Fibroblast of pulmonary artery (primary cell): ENCODE measurements at regions not wholly inside any gene's neighbourhood (a gene's known extent, or its start where the extent isn't known, plus 50 kb on each side); places are given as distances from the start of the nearest gene placed in this dataset.
"Not testable (repeated sequence)": the region's sequence is repeated elsewhere in the genome, so short reads cannot be mapped to it uniquely, and the experiment has no call there.

ENCODE experiments used
- DNase-seq: peaks from one replicate; pipeline ENCODE4 v3.0.0-alpha.2; 2010; ENCODE audit warnings: low read depth
- H3K4me3 ChIP-seq: replicated peaks from 2 replicates; pipeline ENCODE4 v1.5.1; 2011; ENCODE audit warnings: low read depth, mild to moderate bottlenecking, control low read depth, low read length, moderate library complexity
- TF ChIP-seq, protein P1 (sequence below): IDR thresholded peaks from 2 replicates; pipeline ENCODE4 v1.5.1; 2011; ENCODE audit warnings: mild to moderate bottlenecking, control low read depth, low read length, inconsistent platforms; ENCODE audit errors: missing control alignments

DNA sequence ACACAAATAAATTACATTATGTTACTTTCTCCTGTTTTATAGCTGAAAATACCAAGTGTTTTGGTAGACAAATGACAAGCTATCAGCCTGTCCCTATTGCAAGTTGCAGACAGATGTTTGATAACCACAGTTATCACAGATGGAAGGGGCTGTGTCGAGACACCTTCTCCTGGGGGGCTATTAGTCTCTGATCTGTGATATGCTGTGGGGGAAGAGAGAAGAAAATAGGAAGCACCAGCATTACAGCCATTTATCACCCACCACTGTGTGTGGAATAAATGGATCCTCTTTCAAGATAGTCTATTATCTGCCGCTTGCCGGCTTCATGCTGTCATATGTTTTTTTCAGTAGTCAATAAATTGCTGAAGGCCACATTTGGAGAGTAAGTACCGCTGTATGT lies 597.2 kb upstream of the ADARB2 start:
- TF ChIP-seq, protein P1, sequence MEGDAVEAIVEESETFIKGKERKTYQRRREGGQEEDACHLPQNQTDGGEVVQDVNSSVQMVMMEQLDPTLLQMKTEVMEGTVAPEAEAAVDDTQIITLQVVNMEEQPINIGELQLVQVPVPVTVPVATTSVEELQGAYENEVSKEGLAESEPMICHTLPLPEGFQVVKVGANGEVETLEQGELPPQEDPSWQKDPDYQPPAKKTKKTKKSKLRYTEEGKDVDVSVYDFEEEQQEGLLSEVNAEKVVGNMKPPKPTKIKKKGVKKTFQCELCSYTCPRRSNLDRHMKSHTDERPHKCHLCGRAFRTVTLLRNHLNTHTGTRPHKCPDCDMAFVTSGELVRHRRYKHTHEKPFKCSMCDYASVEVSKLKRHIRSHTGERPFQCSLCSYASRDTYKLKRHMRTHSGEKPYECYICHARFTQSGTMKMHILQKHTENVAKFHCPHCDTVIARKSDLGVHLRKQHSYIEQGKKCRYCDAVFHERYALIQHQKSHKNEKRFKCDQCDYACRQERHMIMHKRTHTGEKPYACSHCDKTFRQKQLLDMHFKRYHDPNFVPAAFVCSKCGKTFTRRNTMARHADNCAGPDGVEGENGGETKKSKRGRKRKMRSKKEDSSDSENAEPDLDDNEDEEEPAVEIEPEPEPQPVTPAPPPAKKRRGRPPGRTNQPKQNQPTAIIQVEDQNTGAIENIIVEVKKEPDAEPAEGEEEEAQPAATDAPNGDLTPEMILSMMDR: no peak

DNA sequence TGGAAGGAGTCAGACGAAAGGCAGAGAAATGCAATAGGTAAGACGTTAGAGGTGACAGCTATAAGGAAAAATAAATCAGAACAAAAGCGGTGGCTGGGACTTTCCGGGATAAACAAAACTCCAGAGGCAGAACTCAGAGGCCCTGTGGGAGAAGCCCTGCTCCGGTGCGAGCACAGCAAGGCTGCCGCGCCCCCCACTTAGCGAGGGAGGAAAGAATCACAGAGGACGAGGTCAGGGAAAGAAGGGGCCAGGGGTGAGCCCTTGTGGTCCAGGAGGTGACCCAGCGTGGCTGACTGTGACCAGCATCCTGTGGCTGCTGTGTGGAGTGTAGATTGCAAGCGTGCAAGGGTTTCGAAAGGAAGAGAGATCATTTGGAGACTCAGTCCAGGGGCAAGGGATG lies 591.8 kb upstream of the ADARB2 start:
- DNase-seq: no peak
- H3K4me3 ChIP-seq: no peak overlapping the region
- TF ChIP-seq, protein P1: no peak

More for the DNA sequence above, 597.2 kb upstream of the ADARB2 start:
- H3K4me3 ChIP-seq: no peak overlapping the region
- no peak for DNase-seq

DNA sequence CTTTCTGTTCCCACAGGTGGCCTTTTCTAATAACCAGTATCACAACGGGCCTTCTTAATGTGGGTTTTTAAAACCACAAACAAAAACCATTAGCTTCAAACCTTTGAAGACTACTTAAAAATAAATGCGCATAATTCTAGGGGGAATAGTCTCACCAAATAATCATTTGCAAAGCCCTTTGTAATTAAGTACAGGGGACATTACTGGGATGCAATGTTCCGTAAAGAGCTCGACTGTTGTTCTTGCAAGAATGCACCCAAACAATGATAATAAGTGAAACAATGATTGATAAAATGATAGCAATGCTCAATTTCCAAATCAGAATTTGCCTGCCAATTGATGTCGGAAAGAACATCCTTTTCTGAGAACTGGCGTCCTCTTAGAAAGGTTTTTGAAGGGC lies 589.1 kb upstream of the ADARB2 start:
- TF ChIP-seq, protein P1: no peak
- DNase-seq: no peak
- H3K4me3 ChIP-seq: no peak overlapping the region

DNA sequence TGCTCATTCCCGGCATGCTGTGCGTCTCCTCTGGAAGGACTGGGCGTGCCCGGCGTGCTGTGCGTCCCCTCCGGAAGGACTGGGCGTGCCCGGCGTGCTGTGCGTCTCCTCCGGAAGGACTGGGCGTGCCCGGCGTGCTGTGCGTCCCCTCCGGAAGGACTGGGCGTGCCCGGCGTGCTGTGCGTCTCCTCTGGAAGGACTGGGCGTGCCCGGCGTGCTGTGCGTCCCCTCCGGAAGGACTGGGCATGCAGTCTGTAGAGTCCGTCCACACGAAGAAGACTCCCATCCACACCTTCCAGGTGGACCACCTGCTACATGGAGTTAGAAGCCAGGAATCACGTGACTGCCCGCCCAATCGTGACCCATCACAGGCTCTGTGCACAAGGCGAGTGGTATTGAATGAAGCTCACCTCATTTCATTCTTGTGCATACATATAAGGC lies 577.7 kb upstream of the ADARB2 start:
- H3K4me3 ChIP-seq, DNase-seq: not testable (repeated sequence)

DNA sequence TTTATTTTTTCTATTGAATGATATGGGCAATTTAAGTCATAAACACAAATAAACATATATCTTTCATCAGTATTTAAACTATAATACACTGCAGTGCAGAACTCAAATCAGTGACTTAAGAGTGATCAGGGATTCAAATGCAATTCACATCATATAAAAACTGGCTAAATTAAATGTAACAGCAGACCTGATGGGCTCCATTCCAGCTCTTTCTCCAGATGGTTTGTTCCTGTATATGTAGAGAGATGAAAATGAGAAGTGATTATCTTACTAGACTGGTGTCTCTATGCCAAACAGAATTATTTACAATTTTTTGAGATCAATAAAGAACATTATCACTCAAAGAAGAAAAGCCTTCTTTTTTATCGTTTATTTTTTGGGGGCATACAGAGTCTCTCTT lies 568.8 kb upstream of the ADARB2 start:
- TF ChIP-seq, protein P1: no peak
- DNase-seq: no peak
- no peak overlapping the region for H3K4me3 ChIP-seq

DNA sequence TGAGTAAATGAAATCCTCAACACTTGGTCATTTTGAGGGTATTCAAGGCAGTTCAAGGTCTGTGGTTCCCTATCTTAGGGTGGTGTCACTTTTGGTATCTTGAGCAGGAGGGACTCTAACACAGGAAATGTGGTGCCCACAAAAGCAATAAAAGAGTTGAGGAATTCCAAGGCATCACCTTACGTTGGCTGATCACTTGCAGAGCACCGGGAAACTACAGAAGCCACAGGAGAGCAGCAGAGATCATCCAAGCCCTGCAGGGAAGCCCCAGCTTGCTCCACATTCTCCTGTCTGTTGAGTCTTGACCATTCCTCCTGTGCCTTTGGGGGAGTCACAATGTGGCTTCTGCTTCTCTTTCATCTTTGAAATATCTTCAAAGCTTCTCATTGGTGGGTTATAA lies 565.8 kb upstream of the ADARB2 start:
- TF ChIP-seq, protein P1: no peak
- H3K4me3 ChIP-seq: no peak overlapping the region
- no peak for DNase-seq

DNA sequence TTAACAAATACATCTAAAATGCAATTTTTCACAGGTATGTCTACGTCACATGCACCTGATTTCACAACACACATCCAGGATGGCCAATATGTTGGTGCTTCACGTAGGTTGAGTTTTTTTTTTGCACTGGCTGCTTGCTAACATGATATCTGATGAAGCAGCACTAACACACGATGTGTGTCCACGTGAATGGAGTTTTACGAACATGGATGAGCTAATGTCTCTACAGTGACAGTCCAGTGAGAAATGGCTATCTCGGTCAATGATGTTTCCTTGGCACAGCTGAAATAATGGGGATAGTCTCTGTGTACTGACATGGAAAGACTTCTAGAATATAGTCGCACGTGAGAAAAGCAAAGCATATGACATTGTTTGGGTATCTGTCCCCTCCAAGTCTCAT lies 563.9 kb upstream of the ADARB2 start:
- no peak for DNase-seq
- TF ChIP-seq, protein P1: no peak
- H3K4me3 ChIP-seq: no peak overlapping the region
